NCI-H128 (cell line): ENCODE measurements at regions not wholly inside any gene's neighbourhood (a gene's known extent, or its start where the extent isn't known, plus 50 kb on each side); places are given as distances from the start of the nearest gene placed in this dataset.

Experiments
- DNase-seq: peaks from one replicate; lab custom pipeline; 2025; ENCODE audit not compliant: unreplicated experiment; lab: John Stamatoyannopoulos, UW

DNA sequence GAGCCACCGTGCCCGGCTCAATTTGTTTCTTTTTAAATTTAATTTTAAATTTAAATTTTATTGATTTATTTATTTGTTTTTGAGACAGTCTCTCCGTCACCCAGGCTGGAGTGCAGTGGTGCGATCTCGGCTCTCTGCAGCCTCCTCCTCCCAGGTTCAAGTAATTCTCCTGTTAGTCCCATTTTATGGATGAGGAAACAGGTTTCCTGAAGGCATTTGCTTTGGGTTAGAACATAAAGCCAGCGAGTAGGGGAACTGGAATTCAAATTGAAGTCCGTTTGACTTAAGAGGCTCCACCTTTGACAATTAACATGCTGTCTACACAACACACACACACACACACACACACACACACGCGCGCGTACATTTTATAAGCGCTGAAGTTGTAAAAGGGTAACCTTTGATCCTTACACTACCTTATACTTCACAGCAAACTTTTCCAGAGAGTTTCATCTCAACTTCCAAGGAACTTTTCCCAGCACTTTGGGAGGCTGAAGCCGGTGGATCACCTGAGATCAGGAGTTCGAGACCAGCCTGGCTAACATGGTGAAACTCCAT is 232.0 kb downstream of the BCAS1 start:
- DNase-seq: no peak

DNA sequence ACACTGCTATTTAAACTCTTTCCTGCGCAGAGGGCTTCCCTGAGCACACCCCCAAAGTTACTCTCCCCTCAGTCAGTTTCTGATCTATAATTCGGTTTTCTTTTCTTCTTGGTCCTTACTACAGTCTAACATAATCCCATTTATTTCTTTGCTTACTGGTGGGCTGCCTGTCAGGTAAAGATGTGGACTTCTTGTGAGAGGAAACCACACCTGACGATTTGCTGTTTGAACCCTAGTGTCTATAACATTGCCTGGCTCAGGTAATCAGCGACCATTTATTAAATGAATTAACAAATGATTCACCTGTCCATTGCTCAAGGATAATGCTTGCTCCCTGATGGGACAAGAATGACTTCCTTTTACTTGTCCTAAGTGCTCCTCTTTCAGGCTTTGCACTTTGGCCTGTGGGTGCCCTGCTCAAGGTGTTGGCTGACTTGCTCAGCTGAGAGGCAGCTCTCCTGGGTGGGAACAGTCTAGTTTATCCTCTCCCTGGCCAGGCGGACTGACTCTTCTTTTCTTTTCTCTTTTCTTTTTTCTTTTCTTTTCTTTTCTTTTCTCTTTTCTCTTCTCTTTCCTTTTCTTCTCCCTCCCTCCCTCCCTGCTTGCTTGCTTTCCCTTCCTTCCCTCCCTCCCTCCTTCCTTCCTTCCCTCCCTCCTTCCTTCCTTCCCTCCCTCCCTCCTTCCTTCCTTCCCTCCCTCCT is 233.1 kb downstream of the BCAS1 start:
- no peak for DNase-seq

DNA sequence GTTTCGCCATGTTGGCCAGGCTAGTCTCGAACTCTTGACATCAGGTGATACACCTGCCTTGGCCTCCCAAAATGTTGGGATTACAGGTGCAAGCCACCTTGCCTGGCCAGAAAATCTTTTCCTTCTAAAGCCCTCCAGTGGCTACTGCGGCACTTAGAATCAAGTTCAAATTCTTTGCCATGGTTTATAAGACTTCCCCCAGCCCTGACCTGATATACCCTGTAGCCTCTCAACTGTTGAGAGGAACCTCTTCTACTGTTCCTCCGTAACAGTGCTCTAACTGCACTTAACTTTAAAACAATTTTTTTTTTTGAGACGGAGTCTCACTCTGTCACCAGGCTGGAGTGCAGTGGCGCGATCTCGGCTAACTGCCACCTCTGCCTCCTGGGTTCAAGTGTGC is 235.6 kb downstream of the BCAS1 start:
- no peak for DNase-seq

DNA sequence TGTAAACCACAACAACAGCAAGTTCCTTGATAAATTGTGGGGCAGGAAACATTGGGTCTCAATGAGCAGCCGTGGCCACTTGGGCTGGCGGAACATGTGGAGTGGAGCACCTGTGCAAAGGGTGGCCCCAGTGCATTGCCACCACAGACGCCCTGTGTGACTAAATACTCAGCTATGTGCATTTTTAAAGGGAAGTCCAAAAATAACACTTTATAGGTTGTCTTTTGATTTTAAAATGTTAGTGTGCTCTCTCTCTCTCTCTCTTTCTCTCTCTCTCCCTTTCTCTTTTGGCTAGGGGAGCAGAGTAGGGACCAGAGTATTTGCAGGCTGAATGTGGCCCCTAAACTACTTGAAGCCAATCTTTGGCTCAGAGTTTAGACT is 236.3 kb downstream of the BCAS1 start:
- no peak for DNase-seq

DNA sequence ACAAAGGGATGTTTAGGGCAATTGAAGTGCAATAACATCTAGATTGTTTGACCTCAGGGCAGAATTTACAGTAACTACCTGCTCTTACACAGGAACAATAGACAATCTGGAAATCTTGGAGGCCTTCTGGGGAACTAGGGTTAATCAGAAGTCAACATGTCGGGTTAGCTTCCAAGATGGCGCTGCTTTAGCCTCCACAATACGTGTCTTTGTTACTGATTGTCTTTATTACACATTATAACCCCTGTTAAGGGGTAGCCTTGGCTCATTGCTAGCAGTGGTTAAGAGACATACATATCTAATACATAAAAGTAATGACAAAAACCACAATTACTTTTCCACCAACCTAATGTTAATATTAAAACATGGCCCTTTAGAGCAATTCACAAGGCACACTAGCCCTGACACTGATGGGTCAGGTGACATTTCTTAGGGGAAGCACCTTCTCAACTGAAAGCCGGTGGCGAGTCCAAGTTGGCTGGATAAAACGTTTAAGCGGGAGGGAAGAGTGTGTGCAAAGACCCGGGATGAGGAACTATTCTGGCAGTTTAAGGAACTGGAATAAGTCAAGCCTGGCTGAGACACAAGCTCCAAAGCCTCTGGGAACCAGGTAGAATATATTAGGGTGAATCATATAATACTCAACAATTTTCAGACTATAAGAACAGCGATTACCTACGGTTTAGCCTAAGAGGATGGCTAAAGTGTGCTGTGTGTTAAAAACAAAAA is 236.9 kb downstream of the BCAS1 start:
- no peak for DNase-seq

DNA sequence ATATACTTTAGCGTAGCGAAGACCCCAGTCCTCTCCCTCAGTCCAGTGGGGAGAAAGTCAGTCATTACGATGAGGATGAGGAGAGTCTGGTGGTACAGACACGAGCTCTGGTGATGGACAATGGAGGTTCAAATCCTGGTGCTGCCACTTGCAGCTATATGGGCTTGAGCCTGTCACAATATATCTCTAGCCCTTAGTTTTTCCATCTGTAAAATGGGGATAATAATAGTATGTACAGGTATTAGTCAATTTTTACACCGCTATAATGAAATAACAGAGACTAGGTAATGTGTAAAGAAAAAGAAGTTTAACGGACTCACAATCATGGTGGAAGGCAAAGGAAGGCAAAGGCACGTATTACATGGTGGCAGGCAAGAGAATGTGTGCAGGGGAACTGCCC is 237.9 kb downstream of the BCAS1 start:
- no peak for DNase-seq

DNA sequence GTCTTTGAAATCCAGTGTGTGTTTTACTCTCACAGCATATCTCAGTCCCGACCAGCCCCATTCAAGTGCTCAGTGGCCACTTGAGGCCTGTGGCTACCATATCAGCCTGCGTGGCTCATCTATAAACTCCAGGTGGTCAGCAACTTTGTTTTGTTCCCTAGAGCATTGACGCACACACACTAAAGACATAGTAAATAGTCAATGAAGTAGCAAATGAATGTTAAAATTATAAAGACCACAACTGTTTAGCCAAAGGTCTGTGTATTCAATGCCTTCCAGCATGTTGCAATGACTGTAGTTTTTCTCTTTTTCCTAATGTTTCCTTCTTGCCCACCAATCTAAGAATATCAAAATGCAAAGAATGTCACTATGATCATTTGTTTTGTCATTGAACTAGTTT is 238.2 kb upstream of the ZNF217 start:
- DNase-seq: no peak

DNA sequence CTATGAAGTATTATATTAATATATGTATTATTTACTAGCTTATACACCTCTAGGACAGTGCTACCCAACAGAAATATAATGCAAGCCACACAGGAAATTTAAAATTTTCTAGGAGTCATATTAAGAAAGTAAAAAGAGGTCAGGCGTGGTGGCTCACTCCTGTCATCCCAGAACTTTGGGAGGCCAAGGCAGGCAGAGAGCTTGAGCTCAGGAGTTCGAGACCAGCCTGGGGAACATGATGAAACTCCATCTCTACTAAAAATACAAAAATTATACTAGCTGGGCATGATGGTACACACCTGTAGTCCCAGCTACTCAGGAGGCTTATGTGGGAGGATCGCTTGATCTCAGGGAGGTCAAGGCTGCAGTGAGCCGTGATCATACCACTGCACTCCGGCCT is 237.6 kb upstream of the ZNF217 start:
- no peak for DNase-seq

DNA sequence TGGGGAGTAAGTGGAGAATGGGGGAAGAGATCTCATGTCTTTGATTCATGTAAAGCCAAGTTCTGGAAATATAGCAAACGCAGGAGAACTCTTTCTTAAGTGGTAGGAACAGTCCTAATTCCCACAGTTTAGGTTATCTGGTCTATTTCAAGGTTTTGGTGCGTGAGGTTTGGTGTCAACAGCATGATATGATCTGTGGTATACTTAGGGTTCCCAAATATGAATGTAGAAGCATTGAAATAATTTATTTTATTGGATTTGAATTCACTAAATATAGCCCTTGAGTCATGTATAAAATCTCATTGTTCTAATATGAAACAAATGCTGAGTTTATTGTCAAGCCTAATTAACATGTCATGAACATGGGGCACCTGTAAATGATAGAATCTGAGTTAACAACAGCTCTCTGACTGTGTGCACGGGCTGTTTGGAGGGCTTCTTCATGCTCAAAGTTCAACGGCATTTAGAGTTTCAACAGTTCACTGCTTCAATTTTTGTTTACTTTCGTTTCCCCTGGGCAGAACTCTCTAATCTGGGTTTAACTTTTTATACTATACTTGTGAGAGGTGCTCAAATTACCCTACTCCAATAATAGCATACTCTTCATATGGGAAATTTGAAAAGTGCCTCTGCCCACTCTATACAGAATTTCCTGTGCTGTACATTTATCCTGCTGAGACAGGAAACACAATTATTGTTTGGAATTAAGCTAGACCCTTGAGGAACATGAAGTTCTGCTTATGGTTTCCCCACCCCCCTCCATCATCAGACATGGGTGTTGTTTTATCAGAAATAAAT is 236.3 kb upstream of the ZNF217 start:
- DNase-seq: peak; percentile 54

DNA sequence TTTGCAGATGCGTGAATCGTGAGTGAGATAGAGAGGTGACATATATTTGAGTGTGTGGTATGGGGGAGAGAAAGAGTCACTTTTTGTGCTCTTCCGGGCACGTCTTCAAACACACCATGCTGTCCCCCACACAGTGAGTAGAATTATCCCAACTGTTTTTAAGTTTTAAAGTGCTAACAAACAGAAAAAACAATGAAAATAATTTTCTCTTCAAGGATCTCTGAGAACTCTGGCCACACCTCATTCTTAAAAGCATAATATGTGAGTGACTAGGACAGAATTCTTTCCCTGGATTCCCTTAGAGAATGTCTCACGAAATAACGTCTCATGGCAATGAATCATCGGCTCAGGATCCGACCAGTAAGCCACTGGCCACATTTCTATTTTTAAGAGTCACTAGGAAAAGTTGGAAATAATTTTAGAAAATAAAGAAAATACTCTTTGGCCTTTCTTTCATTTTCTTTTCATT is 235.7 kb upstream of the ZNF217 start:
- no peak for DNase-seq

DNA sequence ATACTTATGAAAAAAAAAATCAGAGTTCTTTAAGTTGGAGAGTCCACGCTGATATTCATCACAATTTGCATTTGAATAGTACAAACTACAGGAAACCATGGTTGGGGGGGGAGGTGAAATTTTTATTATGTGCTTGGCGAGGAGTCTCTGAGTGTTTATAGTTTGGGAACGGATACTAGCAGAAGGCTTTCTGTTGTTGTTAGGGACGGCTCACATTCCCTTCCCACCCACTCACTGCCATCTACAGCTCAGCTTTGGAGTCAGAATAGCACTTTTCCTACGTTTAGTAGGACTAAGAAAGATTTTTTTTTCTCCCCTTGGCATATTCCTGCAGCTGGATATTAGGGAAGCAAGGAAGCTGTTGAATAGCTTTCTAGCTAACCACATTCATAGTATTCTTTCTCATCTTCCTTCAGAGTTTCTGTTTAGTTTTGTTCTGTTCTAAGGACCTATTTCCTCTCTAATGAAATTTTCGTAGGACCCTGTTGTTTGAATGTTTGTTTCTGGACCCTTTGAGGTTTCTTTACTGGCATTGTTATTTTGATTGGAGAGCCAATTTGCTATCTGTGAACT is 235.1 kb upstream of the ZNF217 start:
- no peak for DNase-seq

DNA sequence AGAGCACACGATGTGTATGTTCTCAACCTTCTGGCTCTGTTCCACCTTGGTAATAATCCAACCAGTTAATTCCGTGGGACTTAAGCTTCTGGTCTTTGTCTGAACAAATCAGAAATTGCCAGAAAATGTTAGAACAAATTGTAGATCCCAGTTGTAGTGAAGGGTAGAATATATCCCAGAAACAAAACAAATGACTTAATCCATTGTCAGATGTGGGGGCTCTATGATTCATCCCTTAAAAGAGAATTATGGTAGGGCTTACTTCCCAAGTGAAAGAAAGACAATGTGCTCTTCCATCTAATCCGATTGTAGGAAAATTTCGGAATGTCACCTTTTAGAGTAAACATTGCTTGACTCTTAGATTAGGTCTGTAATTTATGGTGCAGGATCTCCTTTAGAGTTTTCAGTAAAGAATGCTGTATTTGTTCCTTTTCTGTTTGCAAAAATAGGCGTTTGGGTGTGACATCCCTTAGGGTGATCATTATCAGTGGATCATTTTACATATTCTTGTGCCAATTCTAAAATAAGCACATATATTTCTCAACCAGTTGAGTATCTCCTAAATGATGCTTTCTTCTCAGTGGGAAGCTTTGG is 234.5 kb upstream of the ZNF217 start:
- DNase-seq: peak; percentile 5

DNA sequence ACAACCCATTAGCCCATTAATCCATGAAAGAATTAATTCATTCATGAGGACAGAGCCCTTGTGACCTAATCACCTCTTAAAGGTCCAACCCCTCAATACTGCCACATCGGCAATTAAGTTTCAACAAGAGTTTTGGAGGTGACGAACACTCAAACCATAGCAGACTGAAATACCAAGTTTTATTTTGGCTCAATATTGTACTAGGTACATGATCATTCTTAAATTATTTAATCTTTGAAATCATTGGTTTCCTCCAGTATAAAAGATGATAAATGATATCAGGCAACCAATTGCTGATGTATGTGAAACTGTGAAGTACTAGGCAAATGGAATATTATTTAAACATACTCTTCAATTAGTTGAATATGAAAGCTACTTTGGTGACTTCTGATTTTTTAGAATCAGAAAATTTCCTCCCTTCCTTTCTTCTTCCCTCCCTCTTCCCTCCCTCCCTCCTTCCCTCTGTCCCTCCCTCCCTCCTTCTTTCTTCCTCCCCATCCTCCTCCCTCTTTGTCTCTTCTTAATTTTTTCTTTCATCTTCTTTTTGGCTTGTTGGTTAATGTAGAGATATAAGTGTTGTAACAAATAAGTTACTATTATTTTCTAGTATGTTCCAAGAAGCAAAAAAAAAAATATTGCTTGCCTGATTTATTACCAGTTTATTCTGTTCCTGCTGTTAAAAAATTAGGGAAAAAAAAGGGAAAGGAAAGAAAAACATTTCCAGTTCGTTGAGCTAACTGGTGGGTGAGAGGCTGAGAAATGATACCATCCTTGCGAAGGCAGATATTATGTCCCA is 233.9 kb upstream of the ZNF217 start:
- no peak for DNase-seq

DNA sequence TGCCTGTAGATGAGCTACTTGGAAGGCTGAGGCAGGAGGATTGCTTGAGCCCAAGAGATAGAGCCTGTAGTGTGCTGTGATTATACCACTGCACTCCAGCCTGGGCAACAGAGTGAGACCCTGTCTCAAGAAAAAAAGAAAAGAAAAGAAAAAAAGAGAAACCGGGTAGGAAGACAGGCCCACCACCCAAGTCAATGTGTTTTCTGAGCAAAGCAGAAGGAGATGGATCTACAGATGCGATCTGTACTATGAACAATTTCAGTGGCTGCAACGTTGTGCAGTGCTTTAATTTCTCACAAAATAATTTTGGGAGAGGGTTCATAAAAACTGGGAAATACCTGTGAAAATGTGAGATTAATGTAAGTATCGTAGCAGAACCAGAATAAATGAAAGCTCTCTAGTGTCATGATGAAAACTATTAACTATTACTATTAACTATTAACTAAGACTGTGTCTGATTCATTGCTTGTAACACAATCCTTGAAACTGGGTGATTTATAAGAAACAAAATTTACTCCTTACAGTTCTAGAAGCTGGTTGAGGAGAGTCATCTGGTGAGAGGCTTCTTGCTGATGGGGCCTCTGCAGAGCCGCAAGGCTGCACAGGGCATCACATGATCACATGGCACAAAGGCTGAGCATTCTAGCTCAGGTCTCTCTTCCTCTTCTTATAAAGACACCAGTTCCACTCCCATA is 233.1 kb upstream of the ZNF217 start:
- DNase-seq: no peak

DNA sequence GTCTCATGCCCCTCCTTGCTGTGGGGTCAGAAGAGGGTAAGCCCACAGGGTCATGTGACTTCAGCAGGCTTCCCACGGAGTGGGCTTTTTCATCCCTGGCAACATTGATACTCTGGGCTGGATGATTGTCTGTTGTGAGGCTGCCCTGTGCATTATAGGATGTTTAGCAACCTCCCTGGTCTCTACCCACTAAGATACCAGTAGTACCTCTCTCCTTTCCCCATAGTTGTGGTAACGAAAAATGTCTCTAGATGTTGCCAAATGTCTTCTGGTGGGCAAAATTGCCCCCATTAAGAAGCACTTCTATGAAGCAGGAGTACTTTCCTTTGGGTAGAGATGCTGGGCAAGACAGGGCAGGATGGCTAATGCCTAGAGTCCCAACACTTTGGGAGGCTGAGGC is 232.5 kb upstream of the ZNF217 start:
- no peak for DNase-seq

DNA sequence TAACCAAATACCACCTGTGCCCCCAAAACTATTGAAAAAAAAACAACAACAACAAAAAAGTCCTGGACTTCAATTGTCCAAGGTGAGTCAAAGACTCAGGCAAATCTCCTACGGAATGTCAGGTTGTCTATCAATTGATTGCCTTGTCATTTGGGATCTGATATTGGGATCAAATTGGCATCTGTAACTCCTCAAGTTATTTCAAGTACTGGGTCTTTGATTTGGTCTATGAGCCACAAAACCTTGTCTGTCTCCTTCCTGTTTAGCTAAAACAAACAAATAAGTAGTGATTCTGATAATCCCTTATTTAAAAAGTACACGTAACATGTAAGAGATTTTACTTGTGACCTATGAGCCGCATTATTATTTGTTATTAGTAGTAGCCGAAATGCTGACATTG is 231.6 kb upstream of the ZNF217 start:
- DNase-seq: no peak

DNA sequence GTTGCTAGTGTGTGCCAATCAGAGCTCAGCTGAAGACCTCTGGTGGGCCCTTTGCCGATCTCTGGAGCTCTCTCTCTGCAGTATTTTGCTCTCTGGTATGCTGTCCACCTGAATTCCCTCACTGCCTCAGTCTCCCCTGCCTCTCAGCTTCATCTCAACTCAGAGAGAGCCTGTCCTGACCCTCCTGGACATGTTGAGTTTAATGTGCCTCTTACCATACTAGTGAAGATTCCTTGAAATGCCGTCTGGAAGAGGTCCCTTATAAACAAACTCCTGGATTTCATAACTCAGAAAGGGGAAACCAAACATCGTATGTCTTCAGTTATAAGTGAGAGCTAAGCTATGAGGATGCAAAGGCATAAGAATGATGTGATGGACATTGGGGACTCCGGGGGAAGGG is 231.1 kb upstream of the ZNF217 start:
- no peak for DNase-seq

DNA sequence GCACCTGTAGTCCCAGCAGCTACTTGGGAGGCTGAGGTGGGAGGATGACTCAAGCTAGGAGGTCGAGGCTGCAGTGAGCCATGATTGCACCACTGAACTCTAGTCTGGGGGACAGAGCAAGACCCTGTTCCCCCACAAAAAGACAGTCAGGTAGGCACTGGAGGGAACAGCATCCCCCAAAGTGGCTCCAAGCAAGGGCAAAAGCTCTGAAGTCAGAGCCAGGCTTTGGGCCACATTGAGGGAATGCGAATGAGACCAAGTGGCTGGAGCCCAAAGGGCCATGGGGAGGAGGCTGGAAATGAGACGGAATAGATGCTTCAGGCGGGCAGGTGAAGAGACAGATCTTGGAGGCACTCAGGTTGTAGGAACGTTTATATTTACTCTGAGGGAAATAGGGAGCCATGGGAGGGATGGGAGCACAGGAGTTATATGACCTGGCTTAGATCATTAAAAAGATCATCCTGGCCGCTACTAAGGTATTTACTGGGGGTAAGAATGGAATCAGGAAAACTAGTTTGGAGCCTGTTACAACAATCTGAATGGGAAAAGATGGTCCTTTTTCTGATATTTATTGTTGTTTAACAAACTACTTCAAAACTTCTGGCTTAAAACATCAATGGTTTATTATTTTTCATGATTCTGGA is 229.6 kb upstream of the ZNF217 start:
- DNase-seq: no peak

DNA sequence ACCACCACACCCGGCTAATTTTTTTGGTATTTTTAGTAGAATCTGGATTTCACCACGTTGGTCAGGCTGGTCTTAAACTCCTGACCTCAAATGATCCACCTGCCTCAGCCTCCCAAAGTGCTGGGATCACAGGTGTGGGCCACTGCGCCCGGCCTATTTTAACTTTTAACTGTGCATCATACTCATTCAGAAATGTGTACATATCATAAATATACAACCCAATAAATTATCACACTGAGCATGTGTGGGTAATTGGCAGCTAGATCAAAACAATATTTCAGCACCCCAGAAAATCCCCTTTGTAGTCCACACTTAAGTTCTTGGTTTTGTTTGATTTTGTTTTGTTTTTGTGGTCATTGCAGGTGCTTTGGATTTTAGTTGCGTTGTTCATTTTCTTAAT is 228.9 kb upstream of the ZNF217 start:
- DNase-seq: no peak
